ENCODE measurements at regions not wholly inside any gene's neighbourhood (a gene's known extent, or its start where the extent isn't known, plus 50 kb on each side); places are given as distances from the start of the nearest gene placed in this dataset.

DNA sequence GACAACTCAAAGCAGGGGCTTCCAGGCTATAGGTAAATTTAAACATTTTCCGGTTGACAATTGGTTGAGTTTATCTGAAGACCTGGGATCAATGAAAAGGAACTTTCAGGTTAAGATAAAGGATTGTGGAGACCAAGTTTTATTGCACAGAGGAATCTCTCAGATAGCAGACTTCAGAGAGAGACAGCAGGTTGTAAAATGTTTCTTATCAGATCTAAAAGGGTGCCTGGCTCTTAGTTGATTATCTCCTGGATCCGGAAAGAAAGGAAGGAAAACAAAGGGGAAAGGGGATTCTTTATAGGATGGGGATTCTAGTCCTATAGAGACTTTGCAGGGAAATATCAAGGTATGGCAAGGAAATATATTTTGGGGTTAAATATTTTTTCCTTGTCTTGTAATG, 951.3 kb upstream of the SEMA6D start:
- Histone ChIP-seq H3K27me3 (ENCODE audit: insufficient read depth, low read length) (no peaks in the 10 kb centered on the region), H3K4me1 (ENCODE audit: insufficient read depth, low read length) (no peaks in the 10 kb centered on the region), H3K27ac (ENCODE audit: low read length) (no peak overlapping the region), H3K9me3 (ENCODE audit: insufficient read depth, low read depth, low read length) (peaks cover 12% of the 10 kb centered on the region), H3K36me3 (ENCODE audit: insufficient read depth, low read depth, low read length) (no peaks in the 10 kb centered on the region), H3K9ac (ENCODE audit: low read depth, low read length) (no peak overlapping the region), H3K4me3 (ENCODE audit: low read length) (no peak overlapping the region)

DNA sequence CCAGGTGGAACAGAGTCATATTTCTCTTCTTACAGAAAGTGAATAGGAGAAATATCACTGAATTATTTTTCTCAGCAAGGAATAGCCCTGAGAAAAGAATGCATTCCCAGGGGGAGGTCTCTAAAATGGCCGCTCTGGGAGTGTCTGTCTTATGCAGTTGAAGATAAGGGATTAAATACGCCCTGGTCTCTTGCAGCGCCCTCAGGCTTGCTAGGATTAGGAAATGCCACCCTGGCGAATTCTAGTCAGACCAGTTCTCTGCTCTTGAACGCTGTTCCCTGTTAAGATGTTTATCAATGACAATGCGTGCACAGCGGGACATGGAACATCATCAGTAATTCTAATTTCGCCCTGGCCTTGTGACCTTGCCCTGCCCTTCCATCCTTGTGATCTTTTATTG, 949.0 kb upstream of the SEMA6D start:
- Histone ChIP-seq H3K27me3 (ENCODE audit: insufficient read depth, low read length) (no peaks in the 10 kb centered on the region), H3K36me3 (ENCODE audit: insufficient read depth, low read depth, low read length) (no peaks in the 10 kb centered on the region), H3K4me1 (ENCODE audit: insufficient read depth, low read length) (0 out of 2 replicates have a peak, but pooled peaks cover 3% of the 10 kb centered on the region), H3K27ac (ENCODE audit: low read length) (no peak overlapping the region), H3K9me3 (ENCODE audit: insufficient read depth, low read depth, low read length) (peaks cover 12% of the 10 kb centered on the region), H3K9ac (ENCODE audit: low read depth, low read length) (no peak overlapping the region), H3K4me3 (ENCODE audit: low read length) (no peak overlapping the region)

DNA sequence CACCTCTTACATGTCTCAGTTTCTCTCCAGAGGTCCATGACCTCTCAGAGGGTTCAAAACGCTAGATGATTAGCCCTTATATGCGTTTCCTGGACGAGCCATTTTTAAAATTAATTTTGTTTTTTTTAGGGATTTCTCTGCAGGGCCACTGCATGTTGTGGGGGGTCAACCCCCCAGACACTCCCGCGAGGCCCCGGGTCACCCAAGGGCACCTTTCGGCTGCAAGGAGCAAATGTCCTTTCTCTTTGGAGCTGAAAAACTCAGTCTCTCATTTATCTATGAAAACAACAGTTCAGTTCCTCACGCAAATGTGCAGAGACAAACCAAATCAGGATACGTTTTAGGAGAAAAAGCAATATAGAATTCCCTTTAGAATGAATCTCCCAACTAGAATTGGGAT, 944.3 kb upstream of the SEMA6D start:
- no peaks in the 10 kb centered on the region for H3K27me3 ChIP-seq (ENCODE audit: insufficient read depth, low read length)
- H3K4me3 ChIP-seq (ENCODE audit: low read length): no peak overlapping the region
- peaks cover 11% of the 10 kb centered on the region for H3K9me3 ChIP-seq (ENCODE audit: insufficient read depth, low read depth, low read length)
- H3K4me1 ChIP-seq (ENCODE audit: insufficient read depth, low read length): 0 out of 2 replicates have a peak, but pooled peaks cover 3% of the 10 kb centered on the region
- H3K9ac ChIP-seq (ENCODE audit: low read depth, low read length): no peak overlapping the region
- H3K27ac ChIP-seq (ENCODE audit: low read length): no peak overlapping the region
- H3K36me3 ChIP-seq (ENCODE audit: insufficient read depth, low read depth, low read length): no peaks in the 10 kb centered on the region

- no peak overlapping the region for H3K9ac ChIP-seq (ENCODE audit: low read depth, low read length)
- H3K9me3 ChIP-seq (ENCODE audit: insufficient read depth, low read depth, low read length): no peaks in the 10 kb centered on the region
These were observed 938.4 kb upstream of the SEMA6D start for GRCh38 chr15:46778876-46779275.

DNA sequence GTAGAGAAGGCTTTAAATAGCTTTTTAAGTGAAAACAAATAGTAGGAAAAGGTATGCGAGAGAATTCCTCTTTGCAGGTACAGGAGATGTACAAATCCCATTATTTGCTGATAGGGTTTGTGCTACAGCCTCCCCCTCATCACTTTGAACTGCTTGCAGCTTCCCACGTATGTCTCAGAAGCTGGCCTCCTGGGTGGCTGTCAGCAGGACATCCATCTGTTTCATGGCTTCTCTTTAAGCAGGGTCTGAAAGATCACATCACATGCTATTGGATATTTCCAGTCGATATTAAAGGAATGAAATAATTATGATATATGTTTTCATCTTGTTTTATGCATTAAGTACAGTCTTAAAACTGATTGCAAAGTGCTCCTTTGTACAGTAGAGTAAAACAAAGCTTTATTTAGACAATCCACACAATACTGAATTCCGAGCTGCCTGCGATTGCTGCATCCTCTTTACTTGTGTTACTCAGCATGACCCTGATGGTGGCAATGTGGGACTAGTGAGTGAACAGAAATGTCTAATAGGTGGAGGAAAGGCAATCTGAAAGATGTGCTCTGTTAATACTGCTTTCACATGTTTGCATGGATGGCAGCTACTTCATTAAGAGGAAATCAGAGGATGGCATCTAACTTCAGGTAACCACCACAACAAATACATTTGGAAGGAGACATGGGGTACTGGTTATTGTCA, 930.6 kb upstream of the SEMA6D start:
- no peaks in the 10 kb centered on the region for H3K27me3 ChIP-seq (ENCODE audit: insufficient read depth, low read length)
- no peak overlapping the region for H3K9ac ChIP-seq (ENCODE audit: low read depth, low read length)
- H3K36me3 ChIP-seq (ENCODE audit: insufficient read depth, low read depth, low read length): no peaks in the 10 kb centered on the region
- no peaks in the 10 kb centered on the region for H3K9me3 ChIP-seq (ENCODE audit: insufficient read depth, low read depth, low read length)
- no peak overlapping the region for H3K27ac ChIP-seq (ENCODE audit: low read length)
- H3K4me3 ChIP-seq (ENCODE audit: low read length): no peak overlapping the region
- 0 out of 2 replicates have a peak, but pooled peaks cover 5% of the 10 kb centered on the region for H3K4me1 ChIP-seq (ENCODE audit: insufficient read depth, low read length)

More at GRCh38 chr15:46778876-46779275, 938.4 kb upstream of the SEMA6D start:
- Histone ChIP-seq H3K4me1 (ENCODE audit: insufficient read depth, low read length) (no peaks in the 10 kb centered on the region), H3K4me3 (ENCODE audit: low read length) (no peak overlapping the region), H3K27me3 (ENCODE audit: insufficient read depth, low read length) (no peaks in the 10 kb centered on the region), H3K36me3 (ENCODE audit: insufficient read depth, low read depth, low read length) (no peaks in the 10 kb centered on the region), H3K27ac (ENCODE audit: low read length) (no peak overlapping the region)

GRCh38 chr15:46795685-46796084, 921.6 kb upstream of the SEMA6D start:
- Histone ChIP-seq H3K9me3 (ENCODE audit: insufficient read depth, low read depth, low read length) (no peaks in the 10 kb centered on the region), H3K27me3 (ENCODE audit: insufficient read depth, low read length) (no peaks in the 10 kb centered on the region), H3K27ac (ENCODE audit: low read length) (no peak overlapping the region), H3K4me3 (ENCODE audit: low read length) (no peak overlapping the region), H3K4me1 (ENCODE audit: insufficient read depth, low read length) (no peaks in the 10 kb centered on the region), H3K9ac (ENCODE audit: low read depth, low read length) (no peak overlapping the region), H3K36me3 (ENCODE audit: insufficient read depth, low read depth, low read length) (no peaks in the 10 kb centered on the region)

DNA sequence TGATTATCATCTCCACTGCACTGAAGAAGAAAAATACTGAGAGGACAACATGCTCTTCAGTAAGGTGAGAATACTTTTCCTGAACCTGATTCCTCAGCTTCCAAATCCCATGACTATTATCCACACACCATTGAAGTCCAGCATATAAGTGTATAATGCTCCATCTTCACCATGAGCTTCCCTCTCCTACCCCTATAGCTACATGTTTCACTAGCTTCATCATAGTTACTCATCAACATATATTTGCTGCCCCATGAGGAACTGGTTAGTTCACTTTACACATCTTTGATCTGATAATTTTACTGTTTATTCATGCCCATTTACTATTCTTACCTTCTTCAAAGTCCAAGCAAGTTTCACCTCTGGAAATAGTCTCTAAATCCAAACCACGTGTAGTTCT, 908.5 kb upstream of the SEMA6D start:
- Histone ChIP-seq H3K4me3 (ENCODE audit: low read length) (no peak overlapping the region), H3K27ac (ENCODE audit: low read length) (no peak overlapping the region), H3K9ac (ENCODE audit: low read depth, low read length) (no peak overlapping the region), H3K9me3 (ENCODE audit: insufficient read depth, low read depth, low read length) (no peaks in the 10 kb centered on the region), H3K36me3 (ENCODE audit: insufficient read depth, low read depth, low read length) (no peaks in the 10 kb centered on the region), H3K27me3 (ENCODE audit: insufficient read depth, low read length) (no peaks in the 10 kb centered on the region), H3K4me1 (ENCODE audit: insufficient read depth, low read length) (no peaks in the 10 kb centered on the region)

GRCh38 chr15:46815240-46815639, 902.1 kb upstream of the SEMA6D start:
- H3K36me3 ChIP-seq (ENCODE audit: insufficient read depth, low read depth, low read length): no peaks in the 10 kb centered on the region
- H3K4me1 ChIP-seq (ENCODE audit: insufficient read depth, low read length): no peaks in the 10 kb centered on the region
- H3K4me3 ChIP-seq (ENCODE audit: low read length): no peak overlapping the region
- no peaks in the 10 kb centered on the region for H3K27me3 ChIP-seq (ENCODE audit: insufficient read depth, low read length)
- H3K9me3 ChIP-seq (ENCODE audit: insufficient read depth, low read depth, low read length): no peaks in the 10 kb centered on the region
- H3K27ac ChIP-seq (ENCODE audit: low read length): no peak overlapping the region
- H3K9ac ChIP-seq (ENCODE audit: low read depth, low read length): no peak overlapping the region

DNA sequence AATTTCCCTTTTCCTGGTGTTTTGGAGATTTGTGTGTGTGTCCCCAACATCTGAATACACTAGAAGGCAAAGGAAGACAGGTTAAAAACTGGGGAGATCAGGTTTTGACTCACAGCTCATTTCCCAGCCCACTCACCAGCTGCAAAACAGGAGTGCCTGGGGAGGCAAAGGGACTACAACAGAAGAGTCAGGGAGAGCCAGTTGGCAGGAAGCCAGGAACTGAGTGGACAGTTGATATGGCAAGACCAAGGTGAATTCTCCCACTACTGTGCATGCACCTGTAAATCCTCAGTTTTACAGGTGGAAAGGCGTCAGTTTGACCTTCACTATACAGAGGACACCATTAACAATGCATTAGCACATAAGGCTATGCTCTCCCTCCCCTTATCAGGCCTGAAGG, 901.5 kb upstream of the SEMA6D start:
- no peak overlapping the region for H3K9ac ChIP-seq (ENCODE audit: low read depth, low read length)
- H3K9me3 ChIP-seq (ENCODE audit: insufficient read depth, low read depth, low read length): no peaks in the 10 kb centered on the region
- H3K27ac ChIP-seq (ENCODE audit: low read length): no peak overlapping the region
- H3K4me1 ChIP-seq (ENCODE audit: insufficient read depth, low read length): no peaks in the 10 kb centered on the region
- no peak overlapping the region for H3K4me3 ChIP-seq (ENCODE audit: low read length)
- no peaks in the 10 kb centered on the region for H3K36me3 ChIP-seq (ENCODE audit: insufficient read depth, low read depth, low read length)
- H3K27me3 ChIP-seq (ENCODE audit: insufficient read depth, low read length): no peaks in the 10 kb centered on the region

- Histone ChIP-seq H3K27me3 (ENCODE audit: insufficient read depth, low read length) (no peaks in the 10 kb centered on the region), H3K9ac (ENCODE audit: low read depth, low read length) (no peak overlapping the region), H3K36me3 (ENCODE audit: insufficient read depth, low read depth, low read length) (no peaks in the 10 kb centered on the region), H3K4me1 (ENCODE audit: insufficient read depth, low read length) (no peaks in the 10 kb centered on the region), H3K9me3 (ENCODE audit: insufficient read depth, low read depth, low read length) (peaks cover 14% of the 10 kb centered on the region), H3K4me3 (ENCODE audit: low read length) (no peak overlapping the region), H3K27ac (ENCODE audit: low read length) (no peak overlapping the region)
These were observed 868.6 kb upstream of the SEMA6D start for GRCh38 chr15:46848704-46849103.

- Histone ChIP-seq H3K27me3 (ENCODE audit: insufficient read depth, low read length) (no peaks in the 10 kb centered on the region), H3K9me3 (ENCODE audit: insufficient read depth, low read depth, low read length) (no peaks in the 10 kb centered on the region), H3K4me1 (ENCODE audit: insufficient read depth, low read length) (no peaks in the 10 kb centered on the region; the same call in 1 of the 2 replicates), H3K4me3 (ENCODE audit: low read length) (no peak overlapping the region), H3K36me3 (ENCODE audit: insufficient read depth, low read depth, low read length) (no peaks in the 10 kb centered on the region), H3K27ac (ENCODE audit: low read length) (no peak overlapping the region), H3K9ac (ENCODE audit: low read depth, low read length) (no peak overlapping the region)
These were observed 863.7 kb upstream of the SEMA6D start for GRCh38 chr15:46853600-46853999.

DNA sequence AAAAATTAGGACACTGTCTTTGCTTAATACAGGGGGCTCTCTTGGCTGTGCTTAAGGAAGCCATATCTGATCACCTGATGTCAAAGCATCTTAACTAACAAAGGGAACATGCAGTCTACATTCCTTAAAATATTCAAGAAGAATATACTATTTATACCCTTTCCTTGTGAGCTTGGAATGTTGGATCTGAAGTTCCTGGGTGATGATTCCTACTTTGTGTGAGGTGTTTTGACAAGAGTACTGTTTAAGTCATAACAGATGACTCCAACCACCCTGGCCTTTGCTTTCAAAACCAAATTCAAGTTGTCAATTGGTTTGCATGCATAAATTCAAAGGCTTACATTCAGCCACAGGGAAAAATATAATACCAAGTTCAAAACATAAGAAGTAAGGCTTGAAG, 862.7 kb upstream of the SEMA6D start:
- Histone ChIP-seq H3K4me1 (ENCODE audit: insufficient read depth, low read length) (no peaks in the 10 kb centered on the region; the same call in 1 of the 2 replicates), H3K9me3 (ENCODE audit: insufficient read depth, low read depth, low read length) (no peaks in the 10 kb centered on the region), H3K4me3 (ENCODE audit: low read length) (no peak overlapping the region), H3K36me3 (ENCODE audit: insufficient read depth, low read depth, low read length) (no peaks in the 10 kb centered on the region), H3K9ac (ENCODE audit: low read depth, low read length) (no peak overlapping the region), H3K27me3 (ENCODE audit: insufficient read depth, low read length) (no peaks in the 10 kb centered on the region), H3K27ac (ENCODE audit: low read length) (no peak overlapping the region)

Data from iPS-20b (cell line).